ENCODE measurements at regions not wholly inside any gene's neighbourhood (a gene's known extent, or its start where the extent isn't known, plus 50 kb on each side); places are given as distances from the start of the nearest gene placed in this dataset.

DNA sequence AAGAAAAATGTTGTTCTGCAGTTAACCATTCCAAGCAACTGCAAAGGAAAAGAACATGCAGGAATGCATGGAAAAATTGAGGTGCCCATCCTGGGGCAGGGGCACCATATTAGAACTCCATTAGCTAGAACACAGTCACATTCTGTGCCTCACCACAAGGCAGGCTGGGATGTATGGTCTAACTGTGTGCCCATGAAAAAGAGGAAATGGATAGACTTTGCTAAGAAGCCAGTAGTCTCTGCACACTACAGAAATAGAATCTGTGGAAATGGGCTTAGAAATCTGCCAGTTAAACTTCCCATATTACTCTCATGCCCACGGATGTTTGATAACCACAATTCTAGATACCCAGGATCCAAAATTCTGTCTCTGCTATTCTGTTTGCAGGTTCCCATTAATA, 423.8 kb upstream of the SMARCA2 start:
- TF ChIP-seq, protein P1, sequence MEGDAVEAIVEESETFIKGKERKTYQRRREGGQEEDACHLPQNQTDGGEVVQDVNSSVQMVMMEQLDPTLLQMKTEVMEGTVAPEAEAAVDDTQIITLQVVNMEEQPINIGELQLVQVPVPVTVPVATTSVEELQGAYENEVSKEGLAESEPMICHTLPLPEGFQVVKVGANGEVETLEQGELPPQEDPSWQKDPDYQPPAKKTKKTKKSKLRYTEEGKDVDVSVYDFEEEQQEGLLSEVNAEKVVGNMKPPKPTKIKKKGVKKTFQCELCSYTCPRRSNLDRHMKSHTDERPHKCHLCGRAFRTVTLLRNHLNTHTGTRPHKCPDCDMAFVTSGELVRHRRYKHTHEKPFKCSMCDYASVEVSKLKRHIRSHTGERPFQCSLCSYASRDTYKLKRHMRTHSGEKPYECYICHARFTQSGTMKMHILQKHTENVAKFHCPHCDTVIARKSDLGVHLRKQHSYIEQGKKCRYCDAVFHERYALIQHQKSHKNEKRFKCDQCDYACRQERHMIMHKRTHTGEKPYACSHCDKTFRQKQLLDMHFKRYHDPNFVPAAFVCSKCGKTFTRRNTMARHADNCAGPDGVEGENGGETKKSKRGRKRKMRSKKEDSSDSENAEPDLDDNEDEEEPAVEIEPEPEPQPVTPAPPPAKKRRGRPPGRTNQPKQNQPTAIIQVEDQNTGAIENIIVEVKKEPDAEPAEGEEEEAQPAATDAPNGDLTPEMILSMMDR (conservative IDR thresholded peaks at IDR 0.05; ENCODE audit: low read depth in 2 of 2) = no peak
- TF ChIP-seq POLR2AphosphoS5 (IDR thresholded peaks at IDR 0.05; ENCODE audit: low read depth) = no peak
- no peak for TF ChIP-seq EZH2phosphoT487 (IDR thresholded peaks at IDR 0.05; ENCODE audit: unreplicated experiment)
- no peak for TF ChIP-seq STAT1 (IDR thresholded peaks at IDR 0.05; ENCODE audit: unreplicated experiment)
- TF ChIP-seq EZH2 (IDR thresholded peaks at IDR 0.05; ENCODE audit: low read depth, unreplicated experiment) = no peak
- TF ChIP-seq JUNB (IDR thresholded peaks at IDR 0.05; ENCODE audit: unreplicated experiment) = no peak

Data from GM23338 (cell line).